Brain microvascular endothelial cell (primary cell): ENCODE measurements at regions not wholly inside any gene's neighbourhood (a gene's known extent, or its start where the extent isn't known, plus 50 kb on each side); places are given as distances from the start of the nearest gene placed in this dataset.

ENCODE experiments used
- DNase-seq: peaks from one replicate; pipeline ENCODE4 v3.0.0-alpha.2; 2020
- H3K27ac ChIP-seq: fragments of 250-450 bp; sonication (Bioruptor Pico); 2 replicates; pipeline ENCODE4 v1.5.1; 2020; ENCODE audit warnings: mild to moderate bottlenecking, moderate library complexity
- H3K27me3 ChIP-seq: fragments of 250-450 bp; sonication (Bioruptor Pico); replicated peaks from 2 replicates; pipeline ENCODE4 v1.5.1; 2020; ENCODE audit warnings: mild to moderate bottlenecking
- H3K36me3 ChIP-seq: fragments of 250-450 bp; sonication (Bioruptor Pico); replicated peaks from 2 replicates; pipeline ENCODE4 v1.5.1; 2020; ENCODE audit warnings: mild to moderate bottlenecking
- H3K4me3 ChIP-seq: 2 replicates; pipeline ENCODE4 v1.5.1; 2011; ENCODE audit warnings: low read depth, mild to moderate bottlenecking, control low read depth, low read length, moderate library complexity
- in situ Hi-C: cut with HindIII; loops from 2 replicates; pipeline ENCODE4 v1.10.0; 2017; ENCODE audit warnings: low sequenced_read_pairs, low pct_ligation_motif_present
- TF ChIP-seq, protein P1 (sequence below): IDR thresholded peaks from 2 replicates; pipeline ENCODE4 v1.5.1; 2011; ENCODE audit warnings: low read depth, mild to moderate bottlenecking, moderate library complexity, low read length, control low read depth, inconsistent platforms; ENCODE audit errors: missing control alignments

DNA sequence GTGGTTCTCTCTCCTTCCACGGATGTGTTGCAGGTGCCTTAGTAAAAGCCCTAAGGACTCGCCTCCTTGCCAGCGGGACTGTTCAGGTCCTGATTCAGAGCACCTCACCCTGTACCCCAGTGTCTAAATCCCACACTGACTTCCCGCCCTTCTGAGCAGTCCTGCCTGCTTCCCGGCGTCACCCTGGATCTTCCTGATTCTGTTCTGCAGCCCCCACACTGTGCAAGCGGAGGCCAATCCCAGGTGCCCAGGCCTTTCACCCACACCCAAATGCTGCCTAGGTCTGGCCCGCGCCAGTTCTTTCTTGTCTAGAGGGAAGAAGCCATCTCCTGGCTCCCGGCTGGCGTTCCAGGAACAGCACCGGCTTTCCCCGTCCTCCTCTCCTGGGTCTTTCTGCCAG lies 95.9 kb upstream of the GALNT2 start:
- Histone ChIP-seq H3K36me3 (no peaks in the 10 kb centered on the region), H3K4me3 (no peak overlapping the region), H3K27me3 (no peaks in the 10 kb centered on the region), H3K27ac (no peak overlapping the region)
- in situ Hi-C loops = no loop called here
- TF ChIP-seq, protein P1, sequence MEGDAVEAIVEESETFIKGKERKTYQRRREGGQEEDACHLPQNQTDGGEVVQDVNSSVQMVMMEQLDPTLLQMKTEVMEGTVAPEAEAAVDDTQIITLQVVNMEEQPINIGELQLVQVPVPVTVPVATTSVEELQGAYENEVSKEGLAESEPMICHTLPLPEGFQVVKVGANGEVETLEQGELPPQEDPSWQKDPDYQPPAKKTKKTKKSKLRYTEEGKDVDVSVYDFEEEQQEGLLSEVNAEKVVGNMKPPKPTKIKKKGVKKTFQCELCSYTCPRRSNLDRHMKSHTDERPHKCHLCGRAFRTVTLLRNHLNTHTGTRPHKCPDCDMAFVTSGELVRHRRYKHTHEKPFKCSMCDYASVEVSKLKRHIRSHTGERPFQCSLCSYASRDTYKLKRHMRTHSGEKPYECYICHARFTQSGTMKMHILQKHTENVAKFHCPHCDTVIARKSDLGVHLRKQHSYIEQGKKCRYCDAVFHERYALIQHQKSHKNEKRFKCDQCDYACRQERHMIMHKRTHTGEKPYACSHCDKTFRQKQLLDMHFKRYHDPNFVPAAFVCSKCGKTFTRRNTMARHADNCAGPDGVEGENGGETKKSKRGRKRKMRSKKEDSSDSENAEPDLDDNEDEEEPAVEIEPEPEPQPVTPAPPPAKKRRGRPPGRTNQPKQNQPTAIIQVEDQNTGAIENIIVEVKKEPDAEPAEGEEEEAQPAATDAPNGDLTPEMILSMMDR = no peak
- DNase-seq = no peak

DNA sequence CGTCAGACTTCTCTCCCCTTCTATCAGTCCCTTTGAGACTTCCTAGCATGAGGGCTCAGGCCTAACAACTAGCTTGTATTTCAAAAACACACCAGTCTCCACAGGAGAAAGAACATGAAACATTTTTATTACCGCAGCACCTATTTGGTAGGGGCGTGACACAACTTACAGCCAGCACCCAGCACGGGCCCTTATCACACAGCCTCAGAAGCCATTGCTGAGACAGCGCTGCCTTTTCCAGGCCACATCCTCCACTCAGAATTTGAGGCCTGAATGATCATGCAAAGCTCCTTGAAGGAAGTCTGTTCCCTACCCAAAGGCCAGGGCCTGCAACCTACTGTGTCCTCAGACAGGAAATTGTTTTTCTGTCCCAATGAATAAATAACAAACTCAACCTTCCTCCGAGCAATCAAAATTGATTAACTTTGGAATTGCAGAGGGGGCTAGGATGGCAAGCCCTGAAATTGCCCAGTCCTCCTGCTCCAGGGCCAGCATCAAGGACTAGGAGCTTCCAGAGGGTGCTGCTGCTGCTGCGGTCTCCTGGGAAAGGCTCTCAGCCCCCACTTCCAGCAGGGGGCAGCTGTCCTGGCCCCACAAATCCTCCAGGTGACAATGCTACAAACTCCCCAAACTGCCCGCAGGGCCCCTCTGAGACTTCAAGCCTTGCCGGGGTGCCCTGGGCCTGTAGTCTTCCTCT lies 94.3 kb upstream of the GALNT2 start:
- Histone ChIP-seq H3K36me3 (no peaks in the 10 kb centered on the region), H3K27me3 (no peaks in the 10 kb centered on the region), H3K4me3 (no peak overlapping the region), H3K27ac (no peak overlapping the region)
- TF ChIP-seq, protein P1 = peak; percentile 46
- in situ Hi-C loops = no loop called here
- no peak for DNase-seq

DNA sequence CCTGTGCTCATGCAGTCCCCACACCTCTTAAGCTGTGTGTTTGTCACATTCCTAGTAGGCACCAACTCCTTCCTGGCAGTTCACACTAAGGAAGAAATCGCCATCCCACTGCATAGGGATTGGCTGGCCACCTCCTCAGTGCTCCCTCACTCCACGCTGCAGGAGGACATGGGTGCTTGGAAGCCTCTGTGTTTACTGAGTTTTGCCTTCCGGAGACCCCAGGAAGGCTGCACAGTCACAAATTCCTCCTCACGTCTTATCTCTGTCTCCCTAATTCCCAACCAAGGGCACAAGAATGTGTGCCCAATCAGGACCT lies 93.8 kb upstream of the GALNT2 start:
- H3K4me3 ChIP-seq = no peak overlapping the region
- no peaks in the 10 kb centered on the region for H3K27me3 ChIP-seq
- in situ Hi-C loops = no loop called here
- no peaks in the 10 kb centered on the region for H3K36me3 ChIP-seq
- TF ChIP-seq, protein P1 = no peak
- DNase-seq = no peak
- H3K27ac ChIP-seq = no peak overlapping the region

DNA sequence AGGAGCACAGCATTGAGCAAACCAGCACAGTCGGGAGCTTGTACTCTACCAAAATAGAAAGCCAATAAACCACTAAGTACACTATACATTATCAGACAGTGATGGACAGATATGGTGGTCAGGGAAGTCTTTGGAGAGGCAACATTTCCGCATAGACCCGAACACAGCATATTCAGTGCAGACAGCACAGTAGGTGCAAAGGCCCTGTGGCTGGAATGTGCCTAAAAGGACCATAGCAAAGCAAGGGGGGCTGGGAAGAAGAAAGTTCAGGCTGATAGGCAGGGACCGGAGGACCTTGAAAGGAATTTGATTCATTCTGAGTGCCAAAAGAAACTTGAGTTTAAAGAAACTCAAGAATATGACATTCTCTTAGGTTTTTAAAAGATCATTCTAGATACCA lies 92.0 kb upstream of the GALNT2 start:
- TF ChIP-seq, protein P1 = no peak
- in situ Hi-C loops = no loop called here
- H3K4me3 ChIP-seq = no peak overlapping the region
- no peaks in the 10 kb centered on the region for H3K27me3 ChIP-seq
- H3K27ac ChIP-seq = no peak overlapping the region
- H3K36me3 ChIP-seq = no peaks in the 10 kb centered on the region
- no peak for DNase-seq

DNA sequence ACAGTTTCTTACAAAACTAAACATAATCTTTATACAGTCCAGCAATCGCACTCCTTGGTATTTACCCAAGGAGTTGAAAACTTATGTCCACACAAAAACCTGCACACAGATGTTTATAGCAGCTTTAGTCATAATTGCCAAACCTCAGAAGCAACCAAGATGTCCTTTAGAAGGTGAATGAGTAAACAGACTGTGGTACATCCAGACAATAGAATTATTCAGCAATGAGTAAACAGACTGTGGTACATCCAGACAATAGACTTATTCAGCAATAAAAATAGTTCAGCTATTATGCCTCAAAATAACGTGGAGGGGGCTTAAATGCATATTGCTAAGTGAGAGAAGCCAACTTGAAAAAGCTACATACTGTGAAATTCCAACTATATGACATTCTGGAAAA lies 87.0 kb upstream of the GALNT2 start:
- no peak overlapping the region for H3K4me3 ChIP-seq
- H3K36me3 ChIP-seq = no peaks in the 10 kb centered on the region
- TF ChIP-seq, protein P1 = no peak
- in situ Hi-C loops = no loop called here
- no peaks in the 10 kb centered on the region for H3K27me3 ChIP-seq
- no peak overlapping the region for H3K27ac ChIP-seq
- no peak for DNase-seq

DNA sequence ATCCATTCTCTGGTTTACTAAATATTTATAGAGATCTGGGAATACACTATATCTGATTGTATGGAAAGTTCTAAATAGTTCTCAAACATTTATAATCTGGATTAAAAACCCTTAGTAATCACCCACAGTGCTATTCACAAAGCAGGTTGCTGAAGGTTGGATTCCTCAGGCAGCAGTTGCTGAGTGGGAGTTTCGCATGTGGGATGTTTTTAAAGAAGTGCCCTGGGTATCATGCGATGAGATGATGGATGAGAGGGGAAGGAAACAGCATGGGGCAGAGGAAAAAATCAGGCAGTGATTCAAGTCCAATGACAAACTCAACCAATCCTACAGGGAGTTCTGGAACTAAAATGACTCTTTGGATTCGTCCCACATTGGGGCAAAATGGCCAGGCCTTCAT lies 85.3 kb upstream of the GALNT2 start:
- H3K4me3 ChIP-seq = no peak overlapping the region
- no peak overlapping the region for H3K27ac ChIP-seq
- TF ChIP-seq, protein P1 = no peak
- in situ Hi-C loops = no loop called here
- H3K36me3 ChIP-seq = no peaks in the 10 kb centered on the region
- H3K27me3 ChIP-seq = no peaks in the 10 kb centered on the region
- DNase-seq = no peak
